ENCODE measurements at regions not wholly inside any gene's neighbourhood (a gene's known extent, or its start where the extent isn't known, plus 50 kb on each side); places are given as distances from the start of the nearest gene placed in this dataset.
A peak's percentile ranks its signal among the peaks of the same experiment; 100 is the strongest.

DNA sequence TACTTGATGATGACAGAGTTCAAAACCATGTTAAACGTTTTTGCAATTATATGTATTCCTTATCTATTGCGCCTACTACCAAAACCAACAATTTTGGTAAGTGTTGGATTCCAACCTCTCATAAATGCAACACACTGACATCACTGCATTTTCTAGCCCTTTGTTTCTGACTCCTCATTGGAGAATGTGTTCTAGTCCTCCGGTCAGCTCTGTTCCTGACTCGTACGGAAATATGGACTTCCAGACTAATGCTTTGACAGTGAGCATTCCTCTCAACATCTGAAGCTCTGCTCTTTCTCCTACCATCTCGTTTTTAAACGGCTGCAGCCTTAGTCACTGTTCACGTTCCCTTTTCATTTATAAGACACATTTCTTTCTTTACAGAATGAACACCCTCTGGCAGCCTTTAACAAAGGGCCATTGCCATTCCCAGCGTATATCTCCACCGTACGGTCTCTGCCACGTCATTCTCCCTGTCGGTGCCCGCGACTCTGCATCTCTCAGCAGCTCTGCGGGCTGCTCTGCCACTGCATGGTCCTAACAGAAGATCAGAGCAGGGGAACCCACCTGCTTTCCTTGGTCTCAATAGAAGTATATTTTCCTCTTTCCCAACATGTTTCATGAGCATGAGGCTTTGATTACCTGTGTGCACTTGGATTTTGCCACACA lies 103.0 kb upstream of the SYNDIG1 start:
- Histone ChIP-seq H3K4me3 (replicated peaks in 1 of 4; ENCODE audit: control extremely low read depth in 1 of 4, insufficient read depth in 1 of 4, low read depth in 3 of 4, low read length in 4 of 4) (no peak overlapping the region), H2AFZ (ENCODE audit: low read length) (no peak overlapping the region), H3K4me2 (ENCODE audit: extremely low read depth, insufficient read depth, low read length) (no peak overlapping the region), H3K36me3 (ENCODE audit: control insufficient read depth, insufficient read depth, low read length) (no peaks in the 10 kb centered on the region), H4K20me1 (ENCODE audit: control insufficient read depth, extremely low read depth, insufficient read depth, low read length) (no peaks in the 10 kb centered on the region), H3K79me2 (ENCODE audit: control insufficient read depth, insufficient read depth, low read length) (no peaks in the 10 kb centered on the region), H3K9ac (ENCODE audit: insufficient read depth, low read length) (no peak overlapping the region), H3K27ac (ENCODE audit: insufficient read depth, low read length) (no peak overlapping the region), H3K4me1 (ENCODE audit: control insufficient read depth, extremely low read depth, insufficient read depth, low read length) (no peaks in the 10 kb centered on the region), H3K9me3 (ENCODE audit: control insufficient read depth, insufficient read depth, low read depth, low read length) (no peaks in the 10 kb centered on the region), H3K27me3 (ENCODE audit: control insufficient read depth, insufficient read depth, low read length) (no peaks in the 10 kb centered on the region)
- TF ChIP-seq, protein P1, sequence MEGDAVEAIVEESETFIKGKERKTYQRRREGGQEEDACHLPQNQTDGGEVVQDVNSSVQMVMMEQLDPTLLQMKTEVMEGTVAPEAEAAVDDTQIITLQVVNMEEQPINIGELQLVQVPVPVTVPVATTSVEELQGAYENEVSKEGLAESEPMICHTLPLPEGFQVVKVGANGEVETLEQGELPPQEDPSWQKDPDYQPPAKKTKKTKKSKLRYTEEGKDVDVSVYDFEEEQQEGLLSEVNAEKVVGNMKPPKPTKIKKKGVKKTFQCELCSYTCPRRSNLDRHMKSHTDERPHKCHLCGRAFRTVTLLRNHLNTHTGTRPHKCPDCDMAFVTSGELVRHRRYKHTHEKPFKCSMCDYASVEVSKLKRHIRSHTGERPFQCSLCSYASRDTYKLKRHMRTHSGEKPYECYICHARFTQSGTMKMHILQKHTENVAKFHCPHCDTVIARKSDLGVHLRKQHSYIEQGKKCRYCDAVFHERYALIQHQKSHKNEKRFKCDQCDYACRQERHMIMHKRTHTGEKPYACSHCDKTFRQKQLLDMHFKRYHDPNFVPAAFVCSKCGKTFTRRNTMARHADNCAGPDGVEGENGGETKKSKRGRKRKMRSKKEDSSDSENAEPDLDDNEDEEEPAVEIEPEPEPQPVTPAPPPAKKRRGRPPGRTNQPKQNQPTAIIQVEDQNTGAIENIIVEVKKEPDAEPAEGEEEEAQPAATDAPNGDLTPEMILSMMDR (conservative IDR thresholded peaks at IDR 0.05 in 1 of 2, IDR thresholded peaks at IDR 0.05 in 1 of 2; ENCODE audit: low read depth in 1 of 2, low read length in 2 of 2), result no peak
- no peak for TF ChIP-seq EZH2 (IDR thresholded peaks at IDR 0.05; ENCODE audit: low read length, missing control alignments)
- DNase-seq (ENCODE audit: low read depth in 2 of 2), result peak in 1 of 2 donors; percentile 4

DNA sequence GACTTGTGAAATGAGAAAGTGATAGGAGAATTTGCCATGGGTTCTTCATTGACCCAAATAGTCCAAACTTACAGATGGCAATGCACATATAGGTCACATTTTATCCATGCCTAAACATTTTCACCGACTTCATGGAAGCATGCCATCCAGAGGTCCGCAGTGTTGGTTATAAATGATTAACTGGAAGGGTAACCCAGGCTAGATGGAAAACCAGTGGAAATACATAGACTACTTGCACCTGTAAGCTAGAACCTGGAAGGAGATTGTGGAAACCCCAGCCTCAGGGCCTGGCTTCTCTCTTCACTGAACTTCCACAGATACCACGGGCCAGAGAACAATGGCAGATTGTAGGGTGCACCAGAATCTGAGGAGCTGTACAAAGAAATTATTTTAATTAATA lies 103.8 kb upstream of the SYNDIG1 start:
- H3K36me3 ChIP-seq (ENCODE audit: control insufficient read depth, insufficient read depth, low read length), result no peaks in the 10 kb centered on the region
- H3K9ac ChIP-seq (ENCODE audit: insufficient read depth, low read length), result no peak overlapping the region
- no peak for DNase-seq (ENCODE audit: low read depth in 2 of 2)

DNA sequence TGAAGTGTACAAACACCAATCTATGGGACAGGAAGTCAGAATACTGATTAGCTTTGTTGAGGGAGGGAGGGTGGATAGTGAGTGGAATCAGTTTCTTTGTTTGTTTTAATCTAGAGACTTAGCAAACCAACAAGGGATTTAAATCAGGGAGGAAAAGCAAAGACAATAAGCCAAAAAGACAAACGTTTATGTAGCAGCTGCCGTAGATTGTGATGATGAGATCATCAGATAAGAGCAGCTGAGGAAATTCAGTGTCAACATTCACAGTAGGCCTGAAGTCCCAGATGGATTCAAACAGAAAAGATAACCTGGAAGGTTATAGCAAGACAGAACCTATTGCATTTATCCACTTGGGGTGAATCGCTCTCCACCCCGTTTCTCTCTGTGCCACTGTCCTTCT lies 104.9 kb upstream of the SYNDIG1 start:
- Histone ChIP-seq H4K20me1 (ENCODE audit: control insufficient read depth, extremely low read depth, insufficient read depth, low read length) (no peaks in the 10 kb centered on the region), H2AFZ (ENCODE audit: low read length) (no peak overlapping the region), H3K4me1 (ENCODE audit: control insufficient read depth, extremely low read depth, insufficient read depth, low read length) (no peaks in the 10 kb centered on the region), H3K9me3 (ENCODE audit: control insufficient read depth, insufficient read depth, low read depth, low read length) (no peaks in the 10 kb centered on the region), H3K4me3 (replicated peaks in 1 of 4; ENCODE audit: control extremely low read depth in 1 of 4, insufficient read depth in 1 of 4, low read depth in 3 of 4, low read length in 4 of 4) (no peak overlapping the region), H3K36me3 (ENCODE audit: control insufficient read depth, insufficient read depth, low read length) (no peaks in the 10 kb centered on the region), H3K27ac (ENCODE audit: insufficient read depth, low read length) (no peak overlapping the region), H3K4me2 (ENCODE audit: extremely low read depth, insufficient read depth, low read length) (no peak overlapping the region), H3K79me2 (ENCODE audit: control insufficient read depth, insufficient read depth, low read length) (no peaks in the 10 kb centered on the region), H3K9ac (ENCODE audit: insufficient read depth, low read length) (no peak overlapping the region), H3K27me3 (ENCODE audit: control insufficient read depth, insufficient read depth, low read length) (no peaks in the 10 kb centered on the region)
- TF ChIP-seq, protein P1 (conservative IDR thresholded peaks at IDR 0.05 in 1 of 2, IDR thresholded peaks at IDR 0.05 in 1 of 2; ENCODE audit: low read depth in 1 of 2, low read length in 2 of 2), result no peak
- no peak for TF ChIP-seq EZH2 (IDR thresholded peaks at IDR 0.05; ENCODE audit: low read length, missing control alignments)
- no peak for DNase-seq (ENCODE audit: low read depth in 2 of 2)

More for the DNA sequence above, 103.8 kb upstream of the SYNDIG1 start:
- TF ChIP-seq EZH2 (IDR thresholded peaks at IDR 0.05; ENCODE audit: low read length, missing control alignments), result no peak
- Histone ChIP-seq H3K4me2 (ENCODE audit: extremely low read depth, insufficient read depth, low read length) (no peak overlapping the region), H3K27me3 (ENCODE audit: control insufficient read depth, insufficient read depth, low read length) (no peaks in the 10 kb centered on the region), H2AFZ (ENCODE audit: low read length) (no peak overlapping the region), H3K79me2 (ENCODE audit: control insufficient read depth, insufficient read depth, low read length) (no peaks in the 10 kb centered on the region), H4K20me1 (ENCODE audit: control insufficient read depth, extremely low read depth, insufficient read depth, low read length) (no peaks in the 10 kb centered on the region), H3K27ac (ENCODE audit: insufficient read depth, low read length) (no peak overlapping the region), H3K4me1 (ENCODE audit: control insufficient read depth, extremely low read depth, insufficient read depth, low read length) (no peaks in the 10 kb centered on the region), H3K4me3 (replicated peaks in 1 of 4; ENCODE audit: control extremely low read depth in 1 of 4, insufficient read depth in 1 of 4, low read depth in 3 of 4, low read length in 4 of 4) (no peak overlapping the region), H3K9me3 (ENCODE audit: control insufficient read depth, insufficient read depth, low read depth, low read length) (no peaks in the 10 kb centered on the region)
